NCI-H460 (cell line): ENCODE measurements at regions not wholly inside any gene's neighbourhood (a gene's known extent, or its start where the extent isn't known, plus 50 kb on each side); places are given as distances from the start of the nearest gene placed in this dataset.

Experiments used
- DNase-seq: peaks from one replicate; pipeline ENCODE4 v3.0.0-alpha.2; 2016; ENCODE audit warnings: low read depth; ENCODE audit errors: extremely low read depth

GRCh38 chr14:98958632-98959031, 313.4 kb downstream of the BCL11B start:
- DNase-seq, result no peak

GRCh38 chr14:98959410-98959809, 312.6 kb downstream of the BCL11B start:
- DNase-seq, result no peak

DNA sequence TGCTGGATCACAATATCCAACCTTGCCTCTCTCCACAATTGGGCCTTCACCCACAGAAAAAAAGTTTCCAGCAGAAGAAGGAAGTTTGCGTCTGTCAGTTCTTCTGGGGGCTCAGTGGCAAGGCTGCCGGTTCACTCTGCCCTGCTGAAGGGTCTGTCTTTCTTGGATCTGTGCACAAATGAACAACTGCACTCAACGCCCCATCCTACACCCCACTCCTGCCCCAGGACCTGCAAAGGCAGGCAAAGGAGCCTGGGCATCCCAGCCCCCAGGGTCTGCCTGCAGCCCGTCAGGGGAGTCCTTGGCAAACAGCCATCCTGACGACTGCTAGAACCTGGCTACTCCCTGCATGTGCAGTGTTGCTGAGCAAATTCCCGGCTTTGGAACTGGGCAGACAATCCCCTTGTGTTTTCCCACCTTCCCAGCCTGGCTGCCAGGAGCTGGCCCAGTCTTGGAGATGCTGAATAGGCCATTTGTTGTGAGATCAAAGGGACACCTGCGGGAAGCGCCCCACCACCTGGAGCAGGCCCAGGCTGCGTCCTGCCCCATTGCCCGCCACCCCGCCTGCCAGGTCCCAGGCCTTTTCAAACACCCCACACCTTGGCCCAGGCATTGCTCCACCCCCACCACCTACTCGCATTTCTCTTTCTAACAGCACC, 311.9 kb downstream of the BCL11B start:
- DNase-seq, result no peak

GRCh38 chr14:98960617-98961013, 311.4 kb downstream of the BCL11B start:
- no peak for DNase-seq

DNA sequence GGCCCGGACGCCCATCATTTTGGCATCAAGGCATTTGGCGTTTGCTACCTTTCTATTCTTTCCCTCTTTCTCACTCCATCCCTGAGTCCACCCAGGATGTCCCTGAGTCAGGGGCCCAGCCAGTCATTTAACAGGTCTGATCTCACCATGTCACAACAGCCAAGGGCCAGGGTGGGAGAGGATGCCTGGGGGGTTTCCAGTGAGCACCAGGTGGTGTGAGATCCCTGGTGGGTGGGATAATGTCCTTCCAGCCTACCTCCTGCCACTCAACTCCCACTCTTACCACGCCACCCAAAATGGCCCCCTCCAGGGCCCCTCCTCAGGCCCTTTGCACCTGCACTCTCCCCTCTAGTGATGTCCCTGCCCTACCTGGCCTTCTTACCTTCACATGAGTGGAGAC, 310.8 kb downstream of the BCL11B start:
- DNase-seq, result no peak

- DNase-seq, result no peak
These were observed 309.9 kb downstream of the BCL11B start for GRCh38 chr14:98962118-98962517.

DNA sequence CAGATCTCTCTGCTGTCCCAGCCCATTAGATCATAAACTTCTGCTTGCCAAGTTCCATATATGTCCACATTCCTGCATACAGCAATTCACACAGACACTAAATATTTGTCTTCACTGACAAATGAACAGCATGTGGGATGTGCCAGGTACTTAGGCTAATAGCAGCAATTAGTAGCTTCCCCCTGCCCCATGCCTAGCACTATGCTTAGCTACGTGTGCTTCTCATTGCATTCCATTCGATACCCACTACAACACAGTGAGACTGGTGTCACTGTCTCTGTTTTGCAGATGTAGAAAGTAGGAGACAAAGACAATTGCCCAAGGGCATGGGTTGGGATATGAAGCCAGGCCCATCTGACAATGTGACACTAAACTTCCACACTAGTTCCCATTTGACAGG, 308.4 kb downstream of the BCL11B start:
- DNase-seq, result no peak

DNA sequence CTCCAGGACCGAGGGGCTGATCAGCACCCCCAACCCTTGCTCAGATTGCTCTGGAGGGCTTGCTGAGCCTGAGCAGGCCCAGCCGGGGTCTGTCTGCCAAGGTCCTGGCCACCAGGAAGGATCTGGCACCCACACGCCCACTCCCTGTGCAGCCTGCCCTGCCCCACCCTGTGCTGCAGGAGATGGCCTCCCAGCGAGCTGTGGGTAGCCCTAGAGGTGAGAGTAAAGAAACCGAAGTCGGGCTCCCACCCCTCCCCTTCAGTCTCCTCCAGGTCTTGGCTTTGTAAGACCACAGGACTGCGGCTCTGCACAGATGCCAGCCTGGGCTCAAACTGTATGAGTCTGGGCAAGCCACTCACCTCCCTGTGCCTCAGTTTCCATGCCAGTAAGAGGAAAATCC, 307.8 kb downstream of the BCL11B start:
- DNase-seq, result no peak

DNA sequence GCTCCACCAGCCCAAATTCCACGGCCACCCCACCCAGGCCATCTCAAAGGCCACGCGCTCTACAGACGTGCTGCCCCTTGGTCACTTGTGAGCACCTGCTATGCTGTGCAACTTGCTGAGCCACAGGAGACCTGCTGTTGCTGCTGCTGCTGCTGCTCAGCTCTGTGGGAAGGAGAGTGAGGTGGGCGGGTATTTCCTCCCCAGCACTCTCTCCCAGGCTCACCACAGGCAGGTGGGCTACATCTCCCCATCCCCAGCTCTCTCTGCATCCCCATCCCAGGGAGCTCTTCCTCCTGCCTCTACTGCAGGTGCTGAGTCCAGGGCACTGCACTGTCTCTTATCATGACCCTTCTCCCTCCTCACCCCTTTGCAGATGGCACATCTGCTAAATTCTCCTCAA, 306.9 kb downstream of the BCL11B start:
- DNase-seq, result no peak

GRCh38 chr14:98966016-98966415, 306.0 kb downstream of the BCL11B start:
- no peak for DNase-seq

- no peak for DNase-seq
These were observed 305.4 kb downstream of the BCL11B start for GRCh38 chr14:98966475-98967162.

DNA sequence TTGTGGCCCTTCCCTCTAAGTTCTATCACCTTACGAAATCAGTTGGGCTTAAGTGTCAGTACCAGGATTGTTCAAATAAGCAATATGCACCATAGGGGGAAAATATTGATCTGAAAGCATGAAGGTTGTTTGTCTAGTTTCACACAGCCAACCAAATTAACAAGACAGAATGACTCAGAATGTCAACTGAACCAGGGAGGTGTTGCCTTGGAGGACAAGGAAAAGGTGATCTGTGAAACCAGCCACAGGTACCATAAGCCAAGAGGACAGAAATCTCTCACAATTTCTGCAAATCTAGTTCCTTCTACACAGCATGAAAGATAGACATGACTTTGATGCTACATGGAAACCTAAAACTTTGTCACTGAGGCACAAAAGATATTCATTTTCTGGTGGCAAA, 297.9 kb downstream of the BCL11B start:
- DNase-seq, result no peak

- no peak for DNase-seq
These were observed 295.7 kb downstream of the BCL11B start for GRCh38 chr14:98976271-98976670.

DNA sequence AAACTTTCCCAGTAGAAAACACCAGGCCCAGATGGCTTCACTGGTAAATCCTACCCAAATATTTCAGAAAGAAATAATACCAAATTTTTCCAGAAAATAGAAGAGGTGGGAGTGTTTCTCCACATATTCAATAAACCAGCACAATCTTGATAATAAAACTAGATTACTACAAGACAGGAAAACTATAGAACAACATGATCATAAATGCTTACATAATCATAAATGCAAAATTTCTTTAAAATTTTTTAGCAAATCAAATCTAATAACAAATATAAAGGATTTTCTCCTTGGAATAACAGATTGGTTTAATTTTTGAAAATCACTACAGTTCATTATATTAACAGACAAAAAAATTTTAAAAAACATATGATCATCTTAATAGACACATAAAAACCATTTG, 294.5 kb downstream of the BCL11B start:
- DNase-seq, result no peak

DNA sequence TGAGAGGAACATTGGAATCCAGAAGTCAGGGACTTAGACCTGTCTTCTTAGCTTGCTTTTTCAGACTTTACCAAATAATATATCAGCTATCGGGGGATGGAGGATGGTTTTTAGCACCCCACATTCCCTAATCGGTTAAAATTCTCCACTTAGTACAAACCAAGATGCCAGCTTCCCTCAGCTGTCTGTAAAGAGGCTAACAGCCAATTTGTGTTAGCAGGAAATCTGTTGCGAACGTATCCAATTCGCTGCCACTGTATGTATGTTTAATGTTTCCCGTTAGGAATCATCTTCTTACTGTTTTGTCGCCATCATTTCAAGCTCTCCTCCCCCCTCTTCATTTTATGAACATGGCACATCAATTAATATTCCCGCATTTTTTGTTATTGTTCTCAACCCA, 289.0 kb downstream of the BCL11B start:
- no peak for DNase-seq

- no peak for DNase-seq
These were observed 287.8 kb downstream of the BCL11B start for GRCh38 chr14:98984027-98984718.

DNA sequence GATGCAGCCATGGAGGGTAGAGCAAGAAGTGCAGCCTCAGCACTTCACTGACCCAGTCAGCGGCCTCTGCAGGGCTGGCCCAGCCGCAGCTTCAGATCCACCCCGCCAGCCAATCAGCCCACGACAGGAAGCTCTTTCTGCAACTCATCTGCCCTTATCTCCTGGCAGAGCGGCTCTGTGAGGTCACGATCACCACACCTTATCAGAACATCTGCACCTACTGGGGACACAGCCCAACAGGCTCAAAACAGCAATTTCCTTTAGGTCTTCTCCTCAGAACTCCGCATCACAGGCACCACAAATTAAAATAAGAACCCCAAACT, 287.3 kb downstream of the BCL11B start:
- no peak for DNase-seq

DNA sequence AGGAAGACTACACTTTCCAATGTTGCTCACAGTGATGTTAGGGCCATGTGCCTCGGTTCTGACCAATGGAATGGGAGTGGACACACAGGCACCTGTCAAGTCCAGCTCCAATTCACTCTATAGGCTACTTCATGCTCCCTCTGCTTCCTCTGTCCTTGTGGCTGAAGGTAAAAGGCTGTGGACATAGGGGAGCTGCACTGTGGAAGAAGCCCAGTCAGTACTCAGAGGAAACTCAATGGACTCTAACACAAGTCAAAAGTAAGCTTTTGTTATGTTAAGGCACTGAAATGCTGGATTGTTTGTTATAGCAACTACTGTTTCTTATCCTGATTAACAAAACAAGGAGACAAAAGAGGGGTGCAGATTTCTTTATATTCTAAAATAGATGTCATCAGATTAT, 278.2 kb downstream of the BCL11B start:
- no peak for DNase-seq

DNA sequence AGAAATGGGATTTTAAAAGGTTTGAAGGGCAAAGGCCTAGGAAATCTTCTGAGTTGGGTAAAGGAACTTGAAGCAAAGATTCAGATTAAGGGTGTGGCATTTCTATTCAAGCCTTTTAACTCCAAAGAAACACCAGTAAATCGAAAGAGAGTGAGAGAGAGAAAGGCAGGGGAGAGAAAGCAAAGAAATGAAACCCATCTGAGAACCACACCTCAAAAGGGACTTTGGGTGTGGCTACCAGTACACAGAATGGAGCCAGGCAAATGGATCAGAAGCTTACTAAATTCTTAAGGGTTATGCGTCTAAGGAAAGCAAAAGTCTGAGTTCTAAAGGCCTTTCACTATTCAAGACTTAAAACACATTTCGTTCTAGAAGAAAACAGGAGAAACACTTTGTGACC, 277.4 kb downstream of the BCL11B start:
- DNase-seq, result no peak

DNA sequence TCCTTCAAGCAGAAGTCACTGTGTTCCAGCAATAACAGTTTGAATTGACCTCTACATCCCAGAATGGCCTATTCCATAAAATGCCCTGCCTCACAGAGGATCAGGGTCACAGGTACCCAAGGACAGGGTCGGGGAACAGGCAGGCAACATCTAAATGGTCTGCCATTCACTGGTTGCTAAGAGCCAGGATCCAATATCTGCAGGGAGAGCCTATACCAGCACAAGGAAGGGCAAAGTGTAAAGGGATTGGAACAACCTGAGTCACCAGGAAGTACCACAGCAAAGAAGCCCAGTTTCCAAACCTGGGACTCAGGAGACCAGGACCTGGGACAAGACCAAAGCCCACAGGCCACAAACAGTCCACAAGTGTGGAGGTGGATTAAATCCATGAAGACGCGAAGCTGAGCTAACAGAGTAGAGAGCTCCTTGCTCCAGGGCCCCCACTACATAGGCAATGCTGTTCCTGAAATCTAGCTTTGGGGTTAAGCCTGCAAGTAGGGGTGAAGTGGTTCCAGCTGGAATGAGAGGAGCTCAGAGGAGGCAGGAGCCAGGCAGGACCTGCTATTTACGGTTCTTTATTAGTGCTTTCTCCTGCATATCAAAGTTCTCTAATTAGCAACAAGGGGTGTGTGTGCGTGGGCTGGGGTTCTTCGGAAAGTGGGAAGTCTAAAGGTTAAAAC, 274.3 kb downstream of the BCL11B start:
- DNase-seq, result no peak

DNA sequence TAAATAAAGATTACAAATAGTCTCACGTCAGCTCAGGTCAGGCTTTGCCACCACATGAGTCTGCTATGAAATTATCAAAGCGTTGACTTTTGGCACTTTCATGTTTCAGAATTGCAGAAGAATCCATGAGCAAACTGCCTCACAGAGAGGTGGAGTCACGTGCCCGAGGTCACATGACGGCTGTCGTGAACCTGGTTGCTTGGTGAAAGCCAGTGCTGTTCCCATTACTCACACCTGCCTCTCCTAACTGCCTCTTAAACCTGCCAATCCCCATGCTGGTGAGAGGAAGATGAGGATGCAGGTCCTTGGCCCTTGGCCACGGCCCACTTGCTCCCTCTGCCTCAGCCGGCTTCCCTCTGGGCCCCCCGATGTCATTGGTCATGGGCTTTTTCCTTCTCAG, 272.7 kb downstream of the BCL11B start:
- DNase-seq, result no peak

DNA sequence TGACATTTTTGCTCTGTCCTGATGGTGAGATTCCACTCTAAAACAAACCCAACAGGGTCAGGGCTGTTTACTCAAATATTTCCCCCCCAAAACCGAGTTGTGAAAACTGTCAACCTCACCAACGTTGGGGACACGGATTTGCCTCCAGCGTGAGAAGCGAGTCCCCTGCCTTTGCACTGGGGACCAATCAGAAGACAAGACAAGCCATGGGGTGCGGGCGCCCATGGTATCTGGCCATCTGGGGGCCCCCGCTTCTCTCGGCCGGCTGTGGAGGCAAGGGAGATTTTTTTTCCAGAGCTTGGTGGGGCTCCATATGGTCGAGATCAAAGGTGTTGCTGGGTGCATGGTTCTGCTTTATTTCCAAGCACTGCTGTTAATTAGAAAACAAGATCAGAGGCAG, 272.1 kb downstream of the BCL11B start:
- DNase-seq, result no peak
